ENCODE measurements at regions not wholly inside any gene's neighbourhood (a gene's known extent, or its start where the extent isn't known, plus 50 kb on each side); places are given as distances from the start of the nearest gene placed in this dataset.

GRCh38 chr10:9076066-9076465, 1021.6 kb downstream of the GATA3 start:
- TF ChIP-seq CTCF (IDR thresholded peaks at IDR 0.05; ENCODE audit: extremely low read depth in 1 of 2, insufficient read depth in 1 of 2, low read depth in 1 of 2, low read length in 2 of 2): no peak
- TF ChIP-seq EZH2 (IDR thresholded peaks at IDR 0.05; ENCODE audit: borderline replicate concordance, low read depth, low read length, severe bottlenecking): no peak
- no peak for TF ChIP-seq MAX (IDR thresholded peaks at IDR 0.05; ENCODE audit: insufficient read depth, insufficient read length)
- TF ChIP-seq POLR2AphosphoS5 (IDR thresholded peaks at IDR 0.05; ENCODE audit: insufficient read depth, low read depth, low read length): no peak

Data from endothelial cell of umbilical vein (primary cell).